ENCODE measurements at regions not wholly inside any gene's neighbourhood (a gene's known extent, or its start where the extent isn't known, plus 50 kb on each side); places are given as distances from the start of the nearest gene placed in this dataset.

GRCh38 chr10:118967160-118967559 is 62.4 kb upstream of the NANOS1 start:
- no peak for TF ChIP-seq CTCF (IDR thresholded peaks at IDR 0.05)
- no peak for TF ChIP-seq POLR2A (IDR thresholded peaks at IDR 0.05)

Measured in adrenal gland (tissue), 5 donors.